Astrocyte (in vitro differentiated cells and primary cell): ENCODE measurements at regions not wholly inside any gene's neighbourhood (a gene's known extent, or its start where the extent isn't known, plus 50 kb on each side); places are given as distances from the start of the nearest gene placed in this dataset.

Experiments used
- DNase-seq: peaks from one replicate; pipeline ENCODE4 v3.0.0-alpha.2; 2010; ENCODE audit warnings: low read depth
- FAIRE-seq: peaks from 2 replicates; lab custom pipeline; 2011; peaks lifted over from hg19 to GRCh38; lab: Jason Lieb, UNC
- H2AFZ ChIP-seq: 2 replicates; pipeline ENCODE4 v1.6.0; 2012; ENCODE audit warnings: low read depth, low read length, inconsistent platforms
- H3K27ac ChIP-seq: 2 replicates; pipeline ENCODE4 v1.5.1; 2011; ENCODE audit warnings: low read depth, low read length, inconsistent platforms
- H3K27me3 ChIP-seq: 2 replicates; pipeline ENCODE4 v1.6.0; 2011; ENCODE audit warnings: low read length, inconsistent platforms; ENCODE audit not compliant: insufficient read depth
- H3K36me3 ChIP-seq: 2 replicates; pipeline ENCODE4 v1.5.1; 2011; ENCODE audit warnings: low read length, inconsistent platforms; ENCODE audit not compliant: insufficient read depth
- H3K4me1 ChIP-seq: 2 replicates; pipeline ENCODE4 v1.5.1; 2011; ENCODE audit warnings: low read length, inconsistent platforms; ENCODE audit not compliant: insufficient read depth
- H3K4me2 ChIP-seq: 2 replicates; pipeline ENCODE4 v1.6.0; 2012; ENCODE audit warnings: low read length, inconsistent platforms
- H3K4me3 ChIP-seq: 2 replicates; pipeline ENCODE4 v1.5.1; 2011; ENCODE audit warnings: low read depth, mild to moderate bottlenecking, low read length, inconsistent platforms; ENCODE audit not compliant: insufficient read depth
- H3K79me2 ChIP-seq: 2 replicates; pipeline ENCODE4 v1.6.0; 2012; ENCODE audit warnings: mild to moderate bottlenecking, low read length, inconsistent platforms; ENCODE audit not compliant: insufficient read depth
- H3K9ac ChIP-seq: 2 replicates; pipeline ENCODE4 v1.6.0; 2012; ENCODE audit warnings: mild to moderate bottlenecking, low read length, inconsistent platforms
- H3K9me3 ChIP-seq: 2 replicates; pipeline ENCODE4 v1.5.1; 2012; ENCODE audit warnings: low read depth, mild to moderate bottlenecking, low read length, inconsistent platforms; ENCODE audit not compliant: insufficient read depth
- H4K20me1 ChIP-seq: 2 replicates; pipeline ENCODE4 v1.6.0; 2012; ENCODE audit warnings: low read length, inconsistent platforms; ENCODE audit not compliant: insufficient read depth
- H3K27ac Mint-ChIP-seq: one replicate; pipeline ENCODE4 v1.8.0; 2021; ENCODE audit warnings: mild to moderate bottlenecking, mixed read lengths; ENCODE audit not compliant: unreplicated experiment
- H3K27me3 Mint-ChIP-seq: one replicate; pipeline ENCODE4 v1.8.0; 2021; ENCODE audit warnings: low read depth, mixed read lengths; ENCODE audit not compliant: unreplicated experiment
- H3K36me3 Mint-ChIP-seq: one replicate; pipeline ENCODE4 v1.8.0; 2021; ENCODE audit warnings: low read depth, mixed read lengths; ENCODE audit not compliant: unreplicated experiment
- H3K4me1 Mint-ChIP-seq: one replicate; pipeline ENCODE4 v1.8.0; 2021; ENCODE audit warnings: low read depth, mixed read lengths; ENCODE audit not compliant: unreplicated experiment
- H3K4me3 Mint-ChIP-seq: one replicate; pipeline ENCODE4 v1.8.0; 2021; ENCODE audit warnings: mild to moderate bottlenecking, moderate library complexity, mixed read lengths; ENCODE audit not compliant: unreplicated experiment
- H3K9me3 Mint-ChIP-seq: one replicate; pipeline ENCODE4 v1.8.0; 2021; ENCODE audit warnings: mild to moderate bottlenecking, mixed read lengths; ENCODE audit not compliant: unreplicated experiment
- EZH2 ChIP-seq: IDR thresholded peaks from 2 replicates; pipeline ENCODE4 v1.6.1; 2012; ENCODE audit warnings: mild to moderate bottlenecking, low read length, inconsistent platforms; ENCODE audit not compliant: insufficient read depth
- TF ChIP-seq, protein P1 (sequence below): IDR thresholded peaks from 2 replicates; pipeline ENCODE4 v1.5.1; 2011; ENCODE audit warnings: low read depth, mild to moderate bottlenecking, inconsistent platforms, low read length, moderate library complexity; ENCODE audit not compliant: insufficient read depth

- no peaks in the 10 kb centered on the region for H4K20me1 ChIP-seq
- DNase-seq: no peak
- no peaks in the 10 kb centered on the region for H3K4me1 ChIP-seq
- no peaks in the 10 kb centered on the region for H3K36me3 ChIP-seq
- no peaks in the 10 kb centered on the region for H3K9me3 Mint-ChIP-seq
- no peak overlapping the region for H3K4me3 Mint-ChIP-seq
- FAIRE-seq: no peak
- no peak overlapping the region for H3K4me2 ChIP-seq
- H3K27me3 ChIP-seq: no peaks in the 10 kb centered on the region
- H3K4me3 ChIP-seq: no peak overlapping the region
- H3K9ac ChIP-seq: no peak overlapping the region
- H3K27ac ChIP-seq: no peak overlapping the region
- H3K4me1 Mint-ChIP-seq: peaks cover 13% of the 10 kb centered on the region
- no peaks in the 10 kb centered on the region for H3K79me2 ChIP-seq
- no peaks in the 10 kb centered on the region for H3K9me3 ChIP-seq
- H3K27me3 Mint-ChIP-seq: no peaks in the 10 kb centered on the region
- H2AFZ ChIP-seq: no peak overlapping the region
- no peak overlapping the region for H3K27ac Mint-ChIP-seq
- TF ChIP-seq EZH2: no peak
- TF ChIP-seq, protein P1, sequence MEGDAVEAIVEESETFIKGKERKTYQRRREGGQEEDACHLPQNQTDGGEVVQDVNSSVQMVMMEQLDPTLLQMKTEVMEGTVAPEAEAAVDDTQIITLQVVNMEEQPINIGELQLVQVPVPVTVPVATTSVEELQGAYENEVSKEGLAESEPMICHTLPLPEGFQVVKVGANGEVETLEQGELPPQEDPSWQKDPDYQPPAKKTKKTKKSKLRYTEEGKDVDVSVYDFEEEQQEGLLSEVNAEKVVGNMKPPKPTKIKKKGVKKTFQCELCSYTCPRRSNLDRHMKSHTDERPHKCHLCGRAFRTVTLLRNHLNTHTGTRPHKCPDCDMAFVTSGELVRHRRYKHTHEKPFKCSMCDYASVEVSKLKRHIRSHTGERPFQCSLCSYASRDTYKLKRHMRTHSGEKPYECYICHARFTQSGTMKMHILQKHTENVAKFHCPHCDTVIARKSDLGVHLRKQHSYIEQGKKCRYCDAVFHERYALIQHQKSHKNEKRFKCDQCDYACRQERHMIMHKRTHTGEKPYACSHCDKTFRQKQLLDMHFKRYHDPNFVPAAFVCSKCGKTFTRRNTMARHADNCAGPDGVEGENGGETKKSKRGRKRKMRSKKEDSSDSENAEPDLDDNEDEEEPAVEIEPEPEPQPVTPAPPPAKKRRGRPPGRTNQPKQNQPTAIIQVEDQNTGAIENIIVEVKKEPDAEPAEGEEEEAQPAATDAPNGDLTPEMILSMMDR: no peak
- H3K36me3 Mint-ChIP-seq: no peaks in the 10 kb centered on the region
Observed at GRCh38 chr4:18937080-18937479, 915.5 kb upstream of the LCORL start.

- FAIRE-seq: no peak
- Histone ChIP-seq H3K27ac (no peak overlapping the region), H3K4me2 (no peak overlapping the region), H3K9me3 (no peaks in the 10 kb centered on the region), H3K4me3 (no peak overlapping the region), H3K79me2 (no peaks in the 10 kb centered on the region), H3K4me1 (no peaks in the 10 kb centered on the region), H3K27me3 (no peaks in the 10 kb centered on the region), H2AFZ (no peak overlapping the region), H3K9ac (no peak overlapping the region), H3K36me3 (no peaks in the 10 kb centered on the region), H4K20me1 (no peaks in the 10 kb centered on the region)
- no peaks in the 10 kb centered on the region for H3K36me3 Mint-ChIP-seq
- H3K27ac Mint-ChIP-seq: no peak overlapping the region
- no peak for TF ChIP-seq EZH2
- TF ChIP-seq, protein P1: no peak
- peak; percentile 28 for DNase-seq
- H3K9me3 Mint-ChIP-seq: no peaks in the 10 kb centered on the region
- no peaks in the 10 kb centered on the region for H3K27me3 Mint-ChIP-seq
- H3K4me3 Mint-ChIP-seq: no peak overlapping the region
- H3K4me1 Mint-ChIP-seq: peaks cover 13% of the 10 kb centered on the region
Observed at GRCh38 chr4:18935659-18936345, 914.2 kb upstream of the LCORL start.

DNA sequence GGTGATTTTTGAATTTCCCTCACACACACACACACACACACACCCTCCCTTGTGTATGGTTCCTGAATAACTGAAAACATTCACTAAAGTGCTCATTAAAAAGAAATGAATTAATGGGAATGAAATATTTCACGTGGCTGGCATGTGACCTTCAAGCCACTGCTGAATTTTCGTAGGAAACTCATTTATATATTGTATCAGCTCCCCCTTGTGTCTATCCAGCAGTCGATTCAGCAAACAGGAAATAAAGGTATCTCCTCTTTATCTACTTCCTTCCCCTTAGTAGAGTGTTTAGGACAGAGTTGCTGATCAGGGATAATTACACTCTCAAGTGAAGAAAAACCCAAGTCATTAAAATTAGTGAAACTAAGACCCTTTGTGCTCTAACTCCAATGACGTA, 912.6 kb upstream of the LCORL start:
- H3K79me2 ChIP-seq: no peaks in the 10 kb centered on the region
- H3K9me3 ChIP-seq: no peaks in the 10 kb centered on the region
- TF ChIP-seq, protein P1: no peak
- no peak for TF ChIP-seq EZH2
- H3K27me3 Mint-ChIP-seq: no peaks in the 10 kb centered on the region
- H4K20me1 ChIP-seq: no peaks in the 10 kb centered on the region
- H2AFZ ChIP-seq: no peak overlapping the region
- no peak overlapping the region for H3K27ac ChIP-seq
- no peaks in the 10 kb centered on the region for H3K9me3 Mint-ChIP-seq
- DNase-seq: no peak
- no peak overlapping the region for H3K4me3 ChIP-seq
- H3K4me2 ChIP-seq: no peak overlapping the region
- FAIRE-seq: no peak
- no peak overlapping the region for H3K4me3 Mint-ChIP-seq
- H3K27me3 ChIP-seq: no peaks in the 10 kb centered on the region
- no peak overlapping the region for H3K9ac ChIP-seq
- H3K36me3 Mint-ChIP-seq: no peaks in the 10 kb centered on the region
- H3K4me1 Mint-ChIP-seq: peaks cover 13% of the 10 kb centered on the region
- H3K36me3 ChIP-seq: no peaks in the 10 kb centered on the region
- H3K27ac Mint-ChIP-seq: no peak overlapping the region
- no peaks in the 10 kb centered on the region for H3K4me1 ChIP-seq
